ENCODE measurements at regions not wholly inside any gene's neighbourhood (a gene's known extent, or its start where the extent isn't known, plus 50 kb on each side); places are given as distances from the start of the nearest gene placed in this dataset.

DNA sequence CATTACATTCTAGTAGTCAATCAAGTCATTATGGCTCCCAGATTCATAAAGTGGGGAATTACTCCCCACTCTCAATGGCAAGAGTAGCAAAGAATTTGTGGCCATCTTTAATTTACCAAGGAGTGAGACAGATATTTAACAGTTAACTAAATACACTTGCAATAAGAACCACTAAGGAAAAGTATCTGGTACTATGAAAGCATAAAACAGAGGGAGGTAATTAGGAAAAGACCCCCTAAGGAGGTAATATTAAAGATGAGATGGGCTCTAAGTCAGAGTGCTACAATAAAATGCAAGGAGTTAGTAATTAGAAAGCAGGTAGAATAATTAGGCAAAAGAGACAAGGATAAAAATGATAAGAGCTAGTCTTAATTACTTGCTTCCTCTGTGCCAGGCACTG is 301.9 kb downstream of the CHL1 start:
- TF ChIP-seq POLR2AphosphoS5 (IDR thresholded peaks at IDR 0.05) (no peak), CTCF (IDR thresholded peaks at IDR 0.05) (no peak), POLR2A (IDR thresholded peaks at IDR 0.05) (no peak), EP300 (IDR thresholded peaks at IDR 0.05) (no peak)

Data from sigmoid colon (tissue), 4 donors.